Ascending aorta (tissue), 2 donors: ENCODE measurements at regions not wholly inside any gene's neighbourhood (a gene's known extent, or its start where the extent isn't known, plus 50 kb on each side); places are given as distances from the start of the nearest gene placed in this dataset.

Source experiments
- DNase-seq, 2 donors: peaks; one replicate each; pipeline ENCODE4 v3.0.0-alpha.2; 2019; ENCODE audit warnings: low spot score in 2 of 2
- H3K27ac ChIP-seq, 2 donors: fragments of 200-600 bp; sonication (generic); one replicate each; pipeline ENCODE4 v1.5.1; 2016 to 2017; ENCODE audit warnings: mild to moderate bottlenecking in 1 of 2
- H3K27me3 ChIP-seq: fragments of 200-600 bp; sonication (generic); one replicate; pipeline ENCODE4 v1.5.1; 2017
- H3K36me3 ChIP-seq, 2 donors: fragments of 200-600 bp; sonication (generic); one replicate each; pipeline ENCODE4 v1.5.1; 2016
- H3K4me1 ChIP-seq, 2 donors: fragments of 200-600 bp; sonication (generic); one replicate each; pipeline ENCODE4 v1.5.1; 2016 to 2017; ENCODE audit warnings: mild to moderate bottlenecking in 1 of 2
- H3K4me3 ChIP-seq, 2 donors: fragments of 200-600 bp; sonication (generic); one replicate each; pipeline ENCODE4 v1.5.1; 2016 to 2017; ENCODE audit warnings: mild to moderate bottlenecking in 1 of 2
- H3K9me3 ChIP-seq, 2 donors: fragments of 200-600 bp; sonication (generic); one replicate each; pipeline ENCODE4 v1.5.1; 2016
- CTCF ChIP-seq, 3 experiments: fragments of 200-600 bp in 2 of 3; fragments of 450-650 bp in 1 of 3; sonication (generic) in 2 of 3; IDR thresholded peaks; one replicate each; pipeline ENCODE4 v1.5.1; 2016 to 2019; ENCODE audit warnings: antibody characterized with exemption in 3 of 3, mild to moderate bottlenecking in 1 of 3, moderate library complexity in 1 of 3
- intact Hi-C: fragments of 100-400 bp; cut with DNase I; formaldehyde crosslinking; loops from one replicate; pipeline ENCODE4 v1.15.1; 2023

- Histone ChIP-seq H3K27ac (peak overlapping the region in 1 of 2 donors; percentile 28), H3K36me3 (no peaks in the 10 kb centered on the region), H3K27me3 (no peaks in the 10 kb centered on the region), H3K4me3 (no peak overlapping the region), H3K9me3 (no peaks in the 10 kb centered on the region), H3K4me1 (no peaks in the 10 kb centered on the region)
- intact Hi-C loops, result no loop called here
- TF ChIP-seq CTCF (IDR thresholded peaks at IDR 0.05), result no peak
- no peak for DNase-seq
These were observed 174.6 kb downstream of the CCDC71L start for GRCh38 chr7:106486331-106486730.

- DNase-seq, result no peak
- Histone ChIP-seq H3K9me3 (no peaks in the 10 kb centered on the region), H3K36me3 (no peaks in the 10 kb centered on the region), H3K27me3 (no peaks in the 10 kb centered on the region), H3K27ac (peak overlapping the region in 1 of 2 donors; percentile 28), H3K4me1 (no peaks in the 10 kb centered on the region), H3K4me3 (no peak overlapping the region)
- no peak for TF ChIP-seq CTCF (IDR thresholded peaks at IDR 0.05)
- intact Hi-C loops, result no loop called here
These were observed 175.0 kb downstream of the CCDC71L start for GRCh38 chr7:106485919-106486318.

- intact Hi-C loops, result no loop called here
- H3K27ac ChIP-seq, result no peak overlapping the region
- DNase-seq, result no peak
- H3K4me3 ChIP-seq, result no peak overlapping the region
- H3K27me3 ChIP-seq, result no peaks in the 10 kb centered on the region
- H3K4me1 ChIP-seq, result no peaks in the 10 kb centered on the region
- H3K36me3 ChIP-seq, result no peaks in the 10 kb centered on the region
- no peaks in the 10 kb centered on the region for H3K9me3 ChIP-seq
- no peak for TF ChIP-seq CTCF (IDR thresholded peaks at IDR 0.05)
These were observed 175.9 kb downstream of the CCDC71L start for GRCh38 chr7:106485031-106485551.

- H3K4me1 ChIP-seq, result no peaks in the 10 kb centered on the region
- intact Hi-C loops, result no loop called here
- no peaks in the 10 kb centered on the region for H3K36me3 ChIP-seq
- no peak for TF ChIP-seq CTCF (IDR thresholded peaks at IDR 0.05)
- no peak overlapping the region for H3K27ac ChIP-seq
- no peak overlapping the region for H3K4me3 ChIP-seq
- H3K27me3 ChIP-seq, result no peaks in the 10 kb centered on the region
- DNase-seq, result no peak
- H3K9me3 ChIP-seq, result no peaks in the 10 kb centered on the region
These were observed 176.4 kb downstream of the CCDC71L start for GRCh38 chr7:106484562-106484961.

- H3K4me1 ChIP-seq, result no peaks in the 10 kb centered on the region
- H3K36me3 ChIP-seq, result no peaks in the 10 kb centered on the region
- H3K4me3 ChIP-seq, result no peak overlapping the region
- intact Hi-C loops, result no loop called here
- H3K9me3 ChIP-seq, result no peaks in the 10 kb centered on the region
- no peak overlapping the region for H3K27ac ChIP-seq
- no peaks in the 10 kb centered on the region for H3K27me3 ChIP-seq
- TF ChIP-seq CTCF (IDR thresholded peaks at IDR 0.05), result no peak
- no peak for DNase-seq
These were observed 178.9 kb downstream of the CCDC71L start for GRCh38 chr7:106482091-106482490.

- H3K36me3 ChIP-seq, result no peaks in the 10 kb centered on the region
- no peaks in the 10 kb centered on the region for H3K9me3 ChIP-seq
- H3K27me3 ChIP-seq, result no peaks in the 10 kb centered on the region
- TF ChIP-seq CTCF (IDR thresholded peaks at IDR 0.05), result no peak
- no peak overlapping the region for H3K4me3 ChIP-seq
- no peaks in the 10 kb centered on the region for H3K4me1 ChIP-seq
- H3K27ac ChIP-seq, result no peak overlapping the region
- intact Hi-C loops, result no loop called here
- no peak for DNase-seq
These were observed 180.3 kb downstream of the CCDC71L start for GRCh38 chr7:106480616-106481031.
